ENCODE measurements at regions not wholly inside any gene's neighbourhood (a gene's known extent, or its start where the extent isn't known, plus 50 kb on each side); places are given as distances from the start of the nearest gene placed in this dataset.
A peak's percentile ranks its signal among the peaks of the same experiment; 100 is the strongest.

DNA sequence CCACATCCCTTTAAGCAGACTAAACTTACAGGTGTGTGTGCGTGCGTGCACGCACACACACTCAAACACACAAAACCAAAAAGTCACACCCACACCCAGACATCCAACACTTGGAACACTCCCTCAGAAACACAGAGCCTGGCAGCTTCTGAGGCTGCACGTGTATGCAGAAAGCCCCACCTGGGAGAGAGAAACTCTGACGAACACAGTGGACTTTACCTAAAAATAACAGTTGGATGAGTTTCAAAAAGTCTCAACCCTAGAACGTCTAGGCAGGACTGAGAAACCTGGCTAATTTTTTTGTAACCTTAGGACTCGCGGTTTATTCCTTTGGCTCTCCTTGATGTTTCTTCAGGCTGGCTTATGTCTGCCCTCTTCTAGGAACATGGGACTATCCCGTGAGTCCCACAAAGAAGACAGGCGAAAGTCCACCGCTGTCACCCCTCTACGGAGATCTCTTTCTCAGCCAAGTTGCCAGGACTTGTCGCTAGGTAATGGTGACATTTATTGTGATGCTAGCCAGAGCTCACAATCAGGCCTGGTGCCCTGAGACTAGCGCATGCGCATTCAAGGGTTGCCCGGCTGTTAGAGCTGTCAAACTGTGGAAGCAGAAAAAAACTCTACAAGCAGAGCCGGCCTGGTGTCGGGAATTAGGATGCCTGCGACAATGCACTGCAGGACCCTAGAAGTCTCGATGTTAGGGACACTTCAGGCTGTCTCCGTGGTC lies 595.8 kb upstream of the TSPY4 start:
- no peak for FAIRE-seq
- DNase-seq (ENCODE audit: low read depth): no peak
- TF ChIP-seq, protein P1, sequence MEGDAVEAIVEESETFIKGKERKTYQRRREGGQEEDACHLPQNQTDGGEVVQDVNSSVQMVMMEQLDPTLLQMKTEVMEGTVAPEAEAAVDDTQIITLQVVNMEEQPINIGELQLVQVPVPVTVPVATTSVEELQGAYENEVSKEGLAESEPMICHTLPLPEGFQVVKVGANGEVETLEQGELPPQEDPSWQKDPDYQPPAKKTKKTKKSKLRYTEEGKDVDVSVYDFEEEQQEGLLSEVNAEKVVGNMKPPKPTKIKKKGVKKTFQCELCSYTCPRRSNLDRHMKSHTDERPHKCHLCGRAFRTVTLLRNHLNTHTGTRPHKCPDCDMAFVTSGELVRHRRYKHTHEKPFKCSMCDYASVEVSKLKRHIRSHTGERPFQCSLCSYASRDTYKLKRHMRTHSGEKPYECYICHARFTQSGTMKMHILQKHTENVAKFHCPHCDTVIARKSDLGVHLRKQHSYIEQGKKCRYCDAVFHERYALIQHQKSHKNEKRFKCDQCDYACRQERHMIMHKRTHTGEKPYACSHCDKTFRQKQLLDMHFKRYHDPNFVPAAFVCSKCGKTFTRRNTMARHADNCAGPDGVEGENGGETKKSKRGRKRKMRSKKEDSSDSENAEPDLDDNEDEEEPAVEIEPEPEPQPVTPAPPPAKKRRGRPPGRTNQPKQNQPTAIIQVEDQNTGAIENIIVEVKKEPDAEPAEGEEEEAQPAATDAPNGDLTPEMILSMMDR (IDR thresholded peaks at IDR 0.05; ENCODE audit: insufficient read depth, low read length, severe bottlenecking): no peak

DNA sequence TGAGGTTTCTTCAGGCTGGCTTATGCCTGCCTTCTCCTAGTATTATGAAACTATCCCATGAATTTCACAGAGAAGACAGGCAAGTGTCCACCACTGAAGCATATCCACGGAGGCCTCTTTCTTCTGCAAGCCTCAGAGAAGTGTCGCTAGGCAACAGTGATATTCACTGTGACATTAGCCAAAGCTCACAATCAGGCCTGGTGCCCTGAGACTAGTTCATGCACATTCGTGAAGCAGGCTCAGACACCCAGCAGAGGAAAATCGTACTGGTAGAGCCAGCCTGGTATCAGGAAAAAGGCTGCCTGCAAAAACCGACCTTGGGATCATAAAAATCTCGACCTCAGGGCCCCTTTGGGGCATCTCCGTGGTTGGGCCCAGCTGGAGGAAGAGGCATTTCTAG lies 573.1 kb upstream of the TSPY4 start:
- TF ChIP-seq, protein P1 (IDR thresholded peaks at IDR 0.05; ENCODE audit: insufficient read depth, low read length, severe bottlenecking): no peak

More for the DNA sequence above, 595.8 kb upstream of the TSPY4 start:
- Histone ChIP-seq H3K4me3 (ENCODE audit: low read depth, low read length) (no peak overlapping the region), H3K36me3 (ENCODE audit: control insufficient read depth, insufficient read depth, low read length) (no peaks in the 10 kb centered on the region), H3K27me3 (ENCODE audit: control insufficient read depth, insufficient read depth, low read length) (no peaks in the 10 kb centered on the region)

DNA sequence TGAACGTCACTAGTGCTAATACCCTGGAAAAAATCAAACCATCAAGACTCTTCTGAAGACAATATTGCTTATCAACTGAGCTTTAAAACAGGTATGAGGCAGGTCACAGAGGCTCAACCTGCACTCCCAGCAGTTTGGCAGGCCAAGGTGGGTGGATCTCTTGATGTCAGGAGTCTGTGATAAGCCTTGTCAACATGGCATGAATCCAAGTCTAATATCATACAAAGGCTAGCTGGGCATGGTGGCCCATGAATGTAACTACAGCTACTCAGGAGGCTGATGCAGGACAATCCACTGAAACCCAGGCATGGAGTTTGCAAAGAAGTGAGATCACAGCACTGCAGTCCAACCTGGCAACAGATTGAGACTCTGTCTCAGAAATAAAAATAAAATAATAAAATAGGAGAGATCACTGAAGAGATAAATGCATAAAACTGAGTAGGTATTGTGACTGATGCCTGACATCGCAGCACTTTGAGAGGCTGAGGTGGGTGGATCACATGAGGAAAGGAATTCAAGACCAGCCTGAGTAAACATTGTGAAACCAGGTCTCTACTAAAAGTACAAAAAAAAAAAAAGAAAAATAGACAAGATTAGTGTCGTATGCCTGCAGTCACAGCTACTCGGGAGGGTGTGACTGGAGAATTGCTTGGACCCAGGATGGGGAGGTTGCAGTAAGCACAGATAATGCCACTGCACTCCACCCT lies 555.9 kb upstream of the TSPY4 start:
- no peaks in the 10 kb centered on the region for H3K27me3 ChIP-seq (ENCODE audit: control insufficient read depth, insufficient read depth, low read length)
- TF ChIP-seq, protein P1 (IDR thresholded peaks at IDR 0.05; ENCODE audit: insufficient read depth, low read length, severe bottlenecking): no peak
- H3K4me3 ChIP-seq (ENCODE audit: low read depth, low read length): no peak overlapping the region
- no peaks in the 10 kb centered on the region for H3K36me3 ChIP-seq (ENCODE audit: control insufficient read depth, insufficient read depth, low read length)
- peak; percentile 37 for DNase-seq (ENCODE audit: low read depth)
- no peak for FAIRE-seq

More for the DNA sequence above, 573.1 kb upstream of the TSPY4 start:
- Histone ChIP-seq H3K4me3 (ENCODE audit: low read depth, low read length) (no peak overlapping the region), H3K27me3 (ENCODE audit: control insufficient read depth, insufficient read depth, low read length) (no peaks in the 10 kb centered on the region), H3K36me3 (ENCODE audit: control insufficient read depth, insufficient read depth, low read length) (no peaks in the 10 kb centered on the region)
- DNase-seq (ENCODE audit: low read depth) (no peak), FAIRE-seq (no peak)

DNA sequence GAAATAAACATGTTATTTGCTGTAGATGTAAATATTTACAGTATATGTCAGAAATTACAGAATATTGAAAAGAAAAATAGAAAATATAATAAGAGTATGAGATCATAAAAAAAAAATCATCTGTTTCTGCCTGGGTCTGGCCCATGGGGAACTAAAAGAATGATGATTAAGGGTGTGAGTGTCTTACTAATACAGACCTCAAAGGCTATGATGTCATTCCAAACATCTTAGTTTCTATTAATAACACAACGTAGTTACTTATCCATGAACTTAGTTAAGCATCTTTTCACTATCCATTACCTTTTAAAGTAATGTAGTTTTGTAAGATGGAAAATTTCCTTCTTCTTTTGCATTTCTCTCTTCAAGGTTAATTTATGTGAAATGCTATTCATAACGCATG lies 542.7 kb upstream of the TSPY4 start:
- no peak for FAIRE-seq
- TF ChIP-seq, protein P1 (IDR thresholded peaks at IDR 0.05; ENCODE audit: insufficient read depth, low read length, severe bottlenecking): no peak
- DNase-seq (ENCODE audit: low read depth): peak; percentile 68
- Histone ChIP-seq H3K27me3 (ENCODE audit: control insufficient read depth, insufficient read depth, low read length) (no peaks in the 10 kb centered on the region), H3K36me3 (ENCODE audit: control insufficient read depth, insufficient read depth, low read length) (no peaks in the 10 kb centered on the region), H3K4me3 (ENCODE audit: low read depth, low read length) (no peak overlapping the region)

DNA sequence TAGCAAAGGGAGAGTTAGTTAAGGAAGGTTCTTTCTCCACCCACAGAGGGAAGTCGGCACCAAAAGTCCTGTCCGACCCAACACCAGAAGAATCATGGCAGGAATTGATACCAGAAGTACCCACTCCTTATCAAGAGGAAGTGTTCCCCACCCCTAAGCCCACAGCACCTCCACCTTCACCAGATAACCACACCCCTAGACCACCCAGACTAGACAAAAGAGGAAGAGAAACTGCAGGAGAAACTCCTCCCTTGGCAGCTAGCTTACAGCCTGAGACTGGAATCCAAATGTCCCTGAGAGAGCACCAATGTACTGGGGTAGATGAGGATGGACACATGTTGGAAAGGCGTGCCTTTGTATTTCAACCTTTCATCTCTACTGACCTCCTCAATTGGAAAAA lies 532.9 kb upstream of the TSPY4 start:
- Histone ChIP-seq H3K36me3 (ENCODE audit: control insufficient read depth, insufficient read depth, low read length) (no peaks in the 10 kb centered on the region), H3K27me3 (ENCODE audit: control insufficient read depth, insufficient read depth, low read length) (no peaks in the 10 kb centered on the region), H3K4me3 (ENCODE audit: low read depth, low read length) (no peak overlapping the region)
- TF ChIP-seq, protein P1 (IDR thresholded peaks at IDR 0.05; ENCODE audit: insufficient read depth, low read length, severe bottlenecking): no peak
- no peak for DNase-seq (ENCODE audit: low read depth)
- no peak for FAIRE-seq

Data from bronchial epithelial cell (primary cell).